Fibroblast of mammary gland (primary cell): ENCODE measurements at regions not wholly inside any gene's neighbourhood (a gene's known extent, or its start where the extent isn't known, plus 50 kb on each side); places are given as distances from the start of the nearest gene placed in this dataset.

Experiments used
- DNase-seq: peaks from one replicate; pipeline ENCODE4 v3.0.0-alpha.2; 2010; ENCODE audit warnings: low read depth
- H3K4me3 ChIP-seq: 2 replicates; pipeline ENCODE4 v1.5.1; 2011; ENCODE audit warnings: low read depth, mild to moderate bottlenecking, low read length, moderate library complexity; ENCODE audit not compliant: control insufficient read depth
- TF ChIP-seq, protein P1 (sequence below): conservative IDR thresholded peaks from 2 replicates; pipeline ENCODE4 v1.5.1; 2011; ENCODE audit warnings: low read depth, low read length, inconsistent platforms; ENCODE audit not compliant: control insufficient read depth, insufficient read depth

DNA sequence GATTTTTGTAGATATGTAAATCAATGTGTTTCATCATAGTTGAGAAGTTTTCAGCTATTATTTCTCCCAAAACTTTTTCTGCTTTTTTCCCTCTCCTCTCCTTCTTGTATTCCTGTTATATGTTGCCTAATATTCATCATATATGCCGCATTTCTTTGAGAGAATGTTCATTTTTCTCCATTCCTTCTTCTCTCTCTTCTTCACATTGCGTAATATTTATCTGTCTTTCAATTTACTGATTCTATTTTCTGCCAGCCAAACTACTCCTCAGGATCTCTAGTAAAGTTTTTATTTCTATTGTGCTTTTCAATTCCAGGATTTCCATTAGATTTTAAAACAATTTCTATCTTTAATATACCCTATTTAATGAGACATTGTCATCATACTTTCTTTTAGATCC is 896.8 kb downstream of the EPHA7 start:
- H3K4me3 ChIP-seq, result no peak overlapping the region
- TF ChIP-seq, protein P1, sequence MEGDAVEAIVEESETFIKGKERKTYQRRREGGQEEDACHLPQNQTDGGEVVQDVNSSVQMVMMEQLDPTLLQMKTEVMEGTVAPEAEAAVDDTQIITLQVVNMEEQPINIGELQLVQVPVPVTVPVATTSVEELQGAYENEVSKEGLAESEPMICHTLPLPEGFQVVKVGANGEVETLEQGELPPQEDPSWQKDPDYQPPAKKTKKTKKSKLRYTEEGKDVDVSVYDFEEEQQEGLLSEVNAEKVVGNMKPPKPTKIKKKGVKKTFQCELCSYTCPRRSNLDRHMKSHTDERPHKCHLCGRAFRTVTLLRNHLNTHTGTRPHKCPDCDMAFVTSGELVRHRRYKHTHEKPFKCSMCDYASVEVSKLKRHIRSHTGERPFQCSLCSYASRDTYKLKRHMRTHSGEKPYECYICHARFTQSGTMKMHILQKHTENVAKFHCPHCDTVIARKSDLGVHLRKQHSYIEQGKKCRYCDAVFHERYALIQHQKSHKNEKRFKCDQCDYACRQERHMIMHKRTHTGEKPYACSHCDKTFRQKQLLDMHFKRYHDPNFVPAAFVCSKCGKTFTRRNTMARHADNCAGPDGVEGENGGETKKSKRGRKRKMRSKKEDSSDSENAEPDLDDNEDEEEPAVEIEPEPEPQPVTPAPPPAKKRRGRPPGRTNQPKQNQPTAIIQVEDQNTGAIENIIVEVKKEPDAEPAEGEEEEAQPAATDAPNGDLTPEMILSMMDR, result no peak
- DNase-seq, result no peak

DNA sequence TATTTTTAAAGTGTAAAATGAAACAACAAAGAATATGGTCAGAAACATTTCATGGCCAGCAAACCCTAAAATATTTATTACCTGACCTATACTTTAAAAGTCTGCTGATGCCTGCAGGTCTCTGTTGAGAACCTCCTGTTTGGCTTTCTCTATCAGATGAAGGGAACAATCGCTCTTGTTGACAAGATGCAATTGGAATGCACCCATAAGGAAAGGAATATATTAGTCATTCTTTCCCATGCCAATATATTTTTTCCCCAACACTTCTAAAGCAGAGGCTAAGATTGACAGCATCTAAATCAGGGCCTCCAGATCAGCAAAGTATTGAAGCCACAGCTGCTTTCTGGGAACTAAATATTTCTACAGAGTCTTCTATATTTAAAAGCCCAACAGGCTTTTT is 897.8 kb downstream of the EPHA7 start:
- TF ChIP-seq, protein P1, result no peak
- DNase-seq, result no peak
- no peak overlapping the region for H3K4me3 ChIP-seq

DNA sequence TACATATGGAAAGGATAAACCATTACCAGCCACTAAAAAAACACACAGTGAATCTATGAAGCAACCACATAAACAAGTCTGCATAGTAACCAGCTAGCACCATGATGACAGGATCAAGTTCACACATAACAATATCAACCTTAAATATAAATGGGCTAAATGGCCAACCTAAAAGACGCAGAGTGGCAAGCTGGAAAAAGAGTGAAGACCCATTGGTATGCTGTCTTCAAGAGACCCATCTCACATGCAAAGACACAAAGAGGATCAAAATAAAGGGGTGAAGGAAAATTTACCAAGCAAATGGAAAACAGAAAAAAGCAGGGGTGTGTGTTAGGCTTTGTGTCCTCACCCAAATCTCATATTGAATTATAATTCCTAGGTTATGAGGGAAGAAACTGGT is 909.2 kb downstream of the EPHA7 start:
- DNase-seq, result no peak
- TF ChIP-seq, protein P1, result no peak
- H3K4me3 ChIP-seq, result no peak overlapping the region

DNA sequence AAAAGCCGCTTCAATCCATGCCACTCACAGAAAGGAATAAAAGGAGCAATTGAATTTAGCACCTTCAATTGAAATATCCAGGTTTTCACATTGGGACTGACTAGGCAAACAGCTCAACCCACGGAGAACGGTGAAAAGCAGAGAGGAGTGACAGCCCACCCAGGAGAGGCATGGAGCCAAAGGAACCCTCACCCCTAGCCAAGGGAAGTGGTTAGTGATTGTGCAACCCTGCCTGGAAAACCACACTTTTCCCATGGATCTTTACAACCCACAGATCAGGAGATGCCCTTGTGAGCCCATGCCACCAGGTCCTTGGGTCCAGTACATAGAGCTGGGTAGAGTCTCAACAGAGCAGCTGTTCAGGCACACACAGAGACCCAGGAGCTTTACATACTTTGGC is 911.8 kb downstream of the EPHA7 start:
- TF ChIP-seq, protein P1, result no peak
- no peak for DNase-seq
- no peak overlapping the region for H3K4me3 ChIP-seq

DNA sequence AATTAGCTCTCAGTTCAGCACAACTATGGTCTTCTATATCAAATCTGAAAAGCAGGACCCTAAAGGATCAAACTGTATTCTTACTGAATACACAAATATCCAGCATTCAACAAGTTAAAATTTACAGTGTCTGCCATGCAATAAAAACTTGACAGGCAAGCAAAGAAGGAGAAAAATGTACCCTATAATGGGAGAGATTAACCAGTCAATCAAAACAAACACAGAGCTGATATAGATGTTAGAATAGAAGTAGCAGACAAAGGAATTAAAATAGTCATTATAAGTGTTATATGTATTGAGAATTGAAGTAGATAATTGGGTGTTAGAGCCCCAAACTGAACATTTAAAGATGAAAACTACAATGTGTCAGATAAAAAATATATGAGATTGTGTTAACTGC is 914.9 kb downstream of the EPHA7 start:
- TF ChIP-seq, protein P1, result no peak
- DNase-seq, result no peak
- H3K4me3 ChIP-seq, result no peak overlapping the region

DNA sequence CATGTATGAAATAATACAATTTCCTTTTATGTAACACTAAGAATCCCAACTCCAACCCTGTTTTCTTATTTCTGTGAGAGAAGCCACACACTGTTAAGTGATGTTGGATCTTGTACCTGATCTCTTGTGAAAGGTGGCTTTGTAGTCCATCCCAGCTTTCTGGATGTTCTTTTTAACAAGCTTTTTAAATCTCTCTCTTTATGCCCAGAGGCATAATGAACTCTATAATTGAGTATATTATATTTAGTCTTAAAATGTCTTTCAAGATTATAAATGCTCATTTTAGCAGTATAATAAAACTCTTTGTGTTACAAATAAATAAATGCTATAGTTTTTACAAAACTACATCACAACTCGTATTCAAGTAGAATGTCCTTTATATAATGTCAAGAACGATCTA is 922.1 kb downstream of the EPHA7 start:
- no peak for DNase-seq
- TF ChIP-seq, protein P1, result no peak
- H3K4me3 ChIP-seq, result no peak overlapping the region

DNA sequence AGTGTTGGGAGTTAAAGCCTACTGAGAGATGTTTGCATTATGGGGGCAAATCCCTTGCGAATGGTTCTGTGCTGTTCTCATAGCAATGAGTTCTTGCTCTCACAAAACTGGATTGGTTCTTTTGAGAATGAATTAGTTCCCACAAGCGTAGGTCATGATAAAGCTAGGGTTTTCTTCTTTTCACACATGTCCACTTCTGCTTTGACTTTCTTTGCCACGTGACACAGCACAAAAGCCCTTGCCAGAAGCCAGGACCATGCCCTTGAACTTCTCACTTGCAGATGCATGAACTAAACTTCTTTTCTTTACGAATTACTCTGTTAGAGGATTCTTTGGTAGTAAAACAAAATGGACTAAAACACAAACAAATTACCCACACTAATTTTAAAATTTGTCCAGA is 922.8 kb downstream of the EPHA7 start:
- DNase-seq, result no peak
- TF ChIP-seq, protein P1, result no peak
- no peak overlapping the region for H3K4me3 ChIP-seq
